ENCODE measurements at regions not wholly inside any gene's neighbourhood (a gene's known extent, or its start where the extent isn't known, plus 50 kb on each side); places are given as distances from the start of the nearest gene placed in this dataset.
A peak's percentile ranks its signal among the peaks of the same experiment; 100 is the strongest.

- no peak for DNase-seq (ENCODE audit: low spot score)
- intact Hi-C loops (cut with DNase I), result no loop called here
Observed at GRCh38 chr2:216777637-216778273, 82.1 kb downstream of the TNP1 start.

GRCh38 chr2:216776066-216776850, 80.9 kb upstream of the IGFBP5 start:
- no peak for DNase-seq (ENCODE audit: low spot score)
- intact Hi-C loops (cut with DNase I), result no loop called here

- DNase-seq (ENCODE audit: low spot score), result peak; percentile 85
- intact Hi-C loops (cut with DNase I), result no loop called here
Observed at GRCh38 chr2:216775043-216775453, 79.7 kb upstream of the IGFBP5 start.

- intact Hi-C loops (cut with DNase I), result loop anchor here in 1 of 2 donors (5.0 kb wide), 1 partner anchor 57 kb away; no protein-coding TSS in a partner anchor
- DNase-seq (ENCODE audit: low spot score), result peak; percentile 90
Observed at GRCh38 chr2:216774620-216775019, 79.3 kb upstream of the IGFBP5 start.

- intact Hi-C loops (cut with DNase I), result loop anchor here in 1 of 2 donors (5.0 kb wide), 1 partner anchor 57 kb away; no protein-coding TSS in a partner anchor
- DNase-seq (ENCODE audit: low spot score), result no peak
Observed at GRCh38 chr2:216774180-216774579, 78.8 kb upstream of the IGFBP5 start.

- DNase-seq (ENCODE audit: low spot score), result no peak
- intact Hi-C loops (cut with DNase I), result loop anchor here in 1 of 2 donors (5.0 kb wide), 1 partner anchor 56 kb away; no protein-coding TSS in a partner anchor
Observed at GRCh38 chr2:216773072-216773471, 77.7 kb upstream of the IGFBP5 start.

GRCh38 chr2:216770717-216771116, 75.4 kb upstream of the IGFBP5 start:
- no peak for DNase-seq (ENCODE audit: low spot score)
- intact Hi-C loops (cut with DNase I), result loop anchor here in 1 of 2 donors (5.0 kb wide), 1 partner anchor 53 kb away; no protein-coding TSS in a partner anchor

GRCh38 chr2:216770050-216770449, 74.7 kb upstream of the IGFBP5 start:
- intact Hi-C loops (cut with DNase I), result loop anchor here in 1 of 2 donors (5.0 kb wide), 1 partner anchor 53 kb away; no protein-coding TSS in a partner anchor

GRCh38 chr2:216769626-216770025, 74.3 kb upstream of the IGFBP5 start:
- intact Hi-C loops (cut with DNase I), result loop anchor here in 1 of 2 donors (5.0 kb wide), 1 partner anchor 52 kb away; no protein-coding TSS in a partner anchor
- DNase-seq (ENCODE audit: low spot score), result no peak

More at GRCh38 chr2:216770050-216770449, 74.7 kb upstream of the IGFBP5 start:
- no peak for DNase-seq (ENCODE audit: low spot score)

GRCh38 chr2:216768908-216769411, 73.6 kb upstream of the IGFBP5 start:
- intact Hi-C loops (cut with DNase I), result no loop called here
- no peak for DNase-seq (ENCODE audit: low spot score)

GRCh38 chr2:216765761-216766262, 70.5 kb upstream of the IGFBP5 start:
- intact Hi-C loops (cut with DNase I), result no loop called here
- DNase-seq (ENCODE audit: low spot score), result no peak

- intact Hi-C loops (cut with DNase I), result no loop called here
- DNase-seq (ENCODE audit: low spot score), result no peak
Observed at GRCh38 chr2:216763396-216763795, 68.0 kb upstream of the IGFBP5 start.

GRCh38 chr2:216761809-216762208, 66.5 kb upstream of the IGFBP5 start:
- intact Hi-C loops (cut with DNase I), result no loop called here
- DNase-seq (ENCODE audit: low spot score), result no peak

GRCh38 chr2:216761133-216761532, 65.8 kb upstream of the IGFBP5 start:
- intact Hi-C loops (cut with DNase I), result no loop called here
- DNase-seq (ENCODE audit: low spot score), result no peak

GRCh38 chr2:216758256-216759155, 63.2 kb upstream of the IGFBP5 start:
- intact Hi-C loops (cut with DNase I), result no loop called here
- no peak for DNase-seq (ENCODE audit: low spot score)

- intact Hi-C loops (cut with DNase I), result no loop called here
- no peak for DNase-seq (ENCODE audit: low spot score)
Observed at GRCh38 chr2:216757532-216757931, 62.2 kb upstream of the IGFBP5 start.

- no peak for DNase-seq (ENCODE audit: low spot score)
- intact Hi-C loops (cut with DNase I), result no loop called here
Observed at GRCh38 chr2:216756435-216756834, 61.1 kb upstream of the IGFBP5 start.

GRCh38 chr2:216754812-216755211, 59.5 kb upstream of the IGFBP5 start:
- DNase-seq (ENCODE audit: low spot score), result no peak
- intact Hi-C loops (cut with DNase I), result no loop called here

- intact Hi-C loops (cut with DNase I), result no loop called here
- no peak for DNase-seq (ENCODE audit: low spot score)
Observed at GRCh38 chr2:216754336-216754735, 59.0 kb upstream of the IGFBP5 start.

All from posterior vena cava (tissue), 2 donors.